ENCODE measurements at regions not wholly inside any gene's neighbourhood (a gene's known extent, or its start where the extent isn't known, plus 50 kb on each side); places are given as distances from the start of the nearest gene placed in this dataset.

- TF ChIP-seq TCF4 (CRISPR knock-in tag; IDR thresholded peaks at IDR 0.05; ENCODE audit: borderline replicate concordance), result no peak
- no peak for TF ChIP-seq OSR1 (CRISPR knock-in tag; IDR thresholded peaks at IDR 0.05)
- TF ChIP-seq TOX (CRISPR knock-in tag; IDR thresholded peaks at IDR 0.05; ENCODE audit: borderline replicate concordance), result no peak
- no peak for TF ChIP-seq RARB (CRISPR knock-in tag; IDR thresholded peaks at IDR 0.05)
These were observed 107.6 kb downstream of the NAV1 start (continued) for GRCh38 chr1:201646411-201647022.

GRCh38 chr1:201647094-201647493, 108.2 kb downstream of the NAV1 start:
- TF ChIP-seq RARB (CRISPR knock-in tag; IDR thresholded peaks at IDR 0.05), result no peak
- TF ChIP-seq ZNF70 (CRISPR knock-in tag; IDR thresholded peaks at IDR 0.05), result no peak
- no peak for TF ChIP-seq TSHZ2 (CRISPR knock-in tag; IDR thresholded peaks at IDR 0.05)
- TF ChIP-seq ARNTL (CRISPR knock-in tag; IDR thresholded peaks at IDR 0.05; ENCODE audit: borderline replicate concordance, low read depth), result no peak
- no peak for TF ChIP-seq CREB5 (CRISPR knock-in tag; IDR thresholded peaks at IDR 0.05; ENCODE audit: low read depth)
- TF ChIP-seq ZFP3 (CRISPR knock-in tag; IDR thresholded peaks at IDR 0.05), result no peak
- TF ChIP-seq OSR1 (CRISPR knock-in tag; IDR thresholded peaks at IDR 0.05), result no peak
- TF ChIP-seq PATZ1 (CRISPR knock-in tag; IDR thresholded peaks at IDR 0.05; ENCODE audit: borderline replicate concordance), result no peak
- no peak for TF ChIP-seq SNAI2 (CRISPR knock-in tag; IDR thresholded peaks at IDR 0.05)
- TF ChIP-seq CSDC2 (CRISPR knock-in tag; IDR thresholded peaks at IDR 0.05), result no peak
- no peak for TF ChIP-seq PPARA (CRISPR knock-in tag; IDR thresholded peaks at IDR 0.05; ENCODE audit: borderline replicate concordance)
- TF ChIP-seq ZNF8 (CRISPR knock-in tag; IDR thresholded peaks at IDR 0.05), result no peak
- no peak for TF ChIP-seq ISL1 (CRISPR knock-in tag; IDR thresholded peaks at IDR 0.05)
- no peak for TF ChIP-seq BACH2 (CRISPR knock-in tag; IDR thresholded peaks at IDR 0.05; ENCODE audit: borderline replicate concordance)
- no peak for TF ChIP-seq TCF4 (CRISPR knock-in tag; IDR thresholded peaks at IDR 0.05; ENCODE audit: borderline replicate concordance)
- no peak for TF ChIP-seq ZFP30 (CRISPR knock-in tag; IDR thresholded peaks at IDR 0.05)
- no peak for TF ChIP-seq POU6F1 (CRISPR knock-in tag; IDR thresholded peaks at IDR 0.05; ENCODE audit: borderline replicate concordance, low read depth)
- TF ChIP-seq ZNF565 (CRISPR knock-in tag; conservative IDR thresholded peaks at IDR 0.05; ENCODE audit: low read depth), result no peak
- TF ChIP-seq CSRNP3 (CRISPR knock-in tag; IDR thresholded peaks at IDR 0.05), result no peak
- ATAC-seq, result no peak

- no peak for ATAC-seq
- TF ChIP-seq GLIS3 (CRISPR knock-in tag; IDR thresholded peaks at IDR 0.05) (no peak), CREB5 (CRISPR knock-in tag; IDR thresholded peaks at IDR 0.05; ENCODE audit: low read depth) (no peak), SNAI2 (CRISPR knock-in tag; IDR thresholded peaks at IDR 0.05) (no peak), ZC3H10 (CRISPR knock-in tag; IDR thresholded peaks at IDR 0.05) (no peak), ARNTL (CRISPR knock-in tag; IDR thresholded peaks at IDR 0.05; ENCODE audit: borderline replicate concordance, low read depth) (no peak), BACH2 (CRISPR knock-in tag; IDR thresholded peaks at IDR 0.05; ENCODE audit: borderline replicate concordance) (no peak), POU6F1 (CRISPR knock-in tag; IDR thresholded peaks at IDR 0.05; ENCODE audit: borderline replicate concordance, low read depth) (no peak), ISL1 (CRISPR knock-in tag; IDR thresholded peaks at IDR 0.05) (no peak), TSHZ2 (CRISPR knock-in tag; IDR thresholded peaks at IDR 0.05) (no peak), ZFP3 (CRISPR knock-in tag; IDR thresholded peaks at IDR 0.05) (no peak), ZNF8 (CRISPR knock-in tag; IDR thresholded peaks at IDR 0.05) (no peak), ZNF70 (CRISPR knock-in tag; IDR thresholded peaks at IDR 0.05) (no peak)
These were observed 108.8 kb downstream of the NAV1 start for GRCh38 chr1:201647722-201648065.
